GM20431 (cell line): ENCODE measurements at regions not wholly inside any gene's neighbourhood (a gene's known extent, or its start where the extent isn't known, plus 50 kb on each side); places are given as distances from the start of the nearest gene placed in this dataset.
"Not testable (repeated sequence)": the region's sequence is repeated elsewhere in the genome, so short reads cannot be mapped to it uniquely, and the experiment has no call there.

Source experiments
- in situ Hi-C: fragments of 300-500 bp; cut with MseI, MboI; formaldehyde crosslinking; loops from one replicate; pipeline ENCODE4 v1.15.0; 2020; ENCODE audit warnings: low sequenced_read_pairs; ENCODE audit not compliant: unreplicated experiment

DNA sequence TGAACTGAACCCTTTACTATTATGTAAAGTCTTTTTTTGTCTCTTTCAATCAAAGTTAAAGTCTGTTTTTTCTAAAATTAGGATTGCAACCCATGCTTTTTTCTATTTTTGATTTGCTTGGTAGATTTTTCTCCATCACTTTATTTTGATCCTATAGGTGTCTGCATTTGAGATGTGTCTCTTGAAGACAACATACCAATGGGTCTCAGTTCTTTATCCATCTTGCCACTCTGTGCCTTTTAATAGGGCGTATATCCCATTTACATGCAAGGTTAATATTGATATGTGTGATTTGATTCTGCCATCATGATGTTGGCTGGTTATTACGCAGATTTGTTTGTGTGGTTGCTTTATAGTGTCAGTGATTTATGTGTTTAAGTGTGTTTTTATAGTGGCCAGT is 436.0 kb upstream of the SEMA6A start:
- in situ Hi-C loops, result no loop called here

DNA sequence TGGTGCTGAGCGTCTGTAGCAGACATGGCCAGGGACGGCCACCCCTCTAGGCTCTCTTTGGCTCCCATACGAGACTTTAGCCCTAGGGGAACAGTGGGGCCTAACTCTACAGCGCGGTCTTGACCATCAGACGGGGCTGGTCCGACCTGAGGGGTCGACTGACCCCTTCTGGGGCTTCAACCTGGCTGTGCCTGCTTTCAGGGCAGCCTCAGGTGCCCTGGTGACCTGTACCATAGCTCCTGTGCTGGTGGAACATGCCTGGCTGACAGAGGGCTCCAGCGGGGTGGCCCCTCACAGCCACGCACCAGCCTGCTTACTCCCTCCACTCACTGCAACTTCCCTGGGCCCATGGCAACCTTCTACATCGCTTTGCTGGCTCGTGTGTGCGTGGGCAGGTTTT is 423.4 kb upstream of the SEMA6A start:
- in situ Hi-C loops, result no loop called here

DNA sequence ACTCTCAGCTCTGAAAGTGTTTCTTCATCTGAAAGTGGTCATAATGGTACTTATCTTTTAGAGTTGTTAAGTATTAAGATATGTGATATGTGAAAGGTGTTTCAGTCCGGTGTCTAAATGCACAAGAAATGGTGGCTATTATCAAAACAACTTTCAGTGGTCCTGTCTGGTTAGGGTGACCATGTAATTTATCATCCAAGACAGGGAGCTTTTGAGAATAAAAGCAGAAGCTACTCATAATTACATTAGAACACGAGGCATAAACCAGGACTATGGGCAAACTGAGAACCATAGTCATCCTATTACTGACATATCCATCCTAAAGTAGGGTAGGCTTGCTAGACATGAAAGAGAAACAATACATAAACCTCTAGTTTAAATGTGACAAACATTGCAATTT is 418.1 kb upstream of the SEMA6A start:
- in situ Hi-C loops, result no loop called here

DNA sequence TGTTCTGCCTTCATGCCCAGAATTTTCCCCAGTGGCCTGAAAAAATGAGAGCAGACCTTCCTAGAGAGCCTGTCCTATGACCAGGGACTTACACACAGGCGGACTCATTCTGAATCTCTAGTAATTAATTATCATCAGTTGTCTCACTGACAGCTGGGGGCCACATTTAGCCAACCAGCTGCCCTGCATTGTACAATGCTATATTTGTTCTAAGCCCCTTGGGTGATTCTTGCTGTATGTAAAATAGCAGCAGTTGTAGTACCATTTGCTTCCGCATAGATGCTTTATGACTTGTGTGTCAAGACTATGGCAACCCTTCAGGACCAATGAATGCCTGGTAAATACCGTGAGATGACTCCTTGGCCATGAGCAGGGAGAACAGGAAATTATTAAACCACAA is 415.4 kb upstream of the SEMA6A start:
- in situ Hi-C loops, result no loop called here

DNA sequence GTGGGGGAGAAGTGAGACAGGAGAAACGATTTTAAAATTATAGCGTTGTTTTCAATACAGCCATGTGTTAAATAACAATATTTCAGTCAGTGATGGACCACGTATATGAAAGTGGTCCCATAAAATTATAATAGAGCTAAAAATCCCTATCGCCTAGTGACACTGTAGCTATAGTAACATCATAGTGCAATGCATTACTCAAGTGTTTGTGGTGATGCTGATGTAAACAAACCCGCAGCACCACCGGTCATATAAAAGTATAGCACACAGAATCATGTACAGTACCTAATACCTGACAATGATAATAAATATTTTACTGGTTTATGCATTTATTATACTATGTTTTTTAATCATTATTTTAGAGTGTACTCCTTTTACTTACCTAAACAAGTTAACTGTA is 407.4 kb upstream of the SEMA6A start:
- in situ Hi-C loops, result no loop called here

DNA sequence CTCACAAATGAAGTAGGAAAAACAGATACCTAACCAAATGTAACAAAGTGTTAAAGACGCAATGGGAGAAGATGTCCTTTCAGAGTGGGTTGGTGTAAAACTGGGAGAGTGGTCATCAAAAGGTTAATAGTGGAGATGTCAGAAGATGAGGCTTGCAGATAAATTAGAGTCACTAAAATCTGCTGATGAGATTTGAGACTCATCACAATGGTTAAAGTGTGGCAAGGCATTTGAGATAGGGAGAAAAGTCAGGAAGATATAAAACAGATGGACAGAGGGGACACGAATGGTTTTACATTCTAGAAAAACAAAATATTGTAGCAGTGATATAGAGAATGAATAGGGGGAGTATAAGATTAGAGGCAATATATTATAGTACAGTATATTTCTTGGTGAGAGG is 406.0 kb upstream of the SEMA6A start:
- in situ Hi-C loops, result no loop called here

DNA sequence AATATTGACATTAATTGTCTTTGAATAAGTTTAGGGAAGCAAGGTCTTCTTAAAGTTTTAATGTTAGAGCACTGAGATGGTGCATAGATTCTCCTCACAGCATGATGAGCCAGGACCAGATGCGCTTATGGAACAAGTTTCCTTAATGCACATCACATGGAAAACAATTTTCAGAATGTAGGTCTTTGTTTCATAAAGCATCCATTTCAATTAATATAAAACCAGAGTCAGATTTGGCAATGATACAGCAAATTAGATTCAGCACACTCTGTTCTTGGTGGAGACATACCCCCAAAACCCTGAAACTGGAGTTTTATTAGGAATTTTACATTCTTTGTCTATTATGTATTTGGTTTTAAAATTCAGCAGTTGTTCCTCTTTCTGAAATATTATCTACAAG is 402.1 kb upstream of the SEMA6A start:
- in situ Hi-C loops, result no loop called here

DNA sequence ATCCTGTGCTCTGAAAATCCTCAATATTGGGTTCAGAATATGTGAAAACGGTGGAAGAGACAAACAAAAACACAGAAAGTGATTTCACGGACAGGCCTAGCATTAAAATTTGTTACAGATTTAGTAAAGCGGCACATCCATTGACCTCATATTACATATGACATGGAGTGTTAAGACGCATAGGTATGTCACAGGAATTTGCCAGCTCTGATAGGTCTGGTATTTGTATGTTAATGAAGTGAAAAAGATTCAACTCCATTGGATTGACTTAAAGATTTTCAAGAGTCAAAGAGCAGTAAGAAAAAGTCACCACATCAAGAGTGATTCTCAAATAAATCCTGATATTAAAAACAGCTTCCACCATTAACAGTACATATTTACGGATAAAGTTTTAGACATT is 396.5 kb upstream of the SEMA6A start:
- in situ Hi-C loops, result loop anchor here (25.0 kb wide), 1 partner anchor 409 kb away; the partner anchor contains the start of gene SEMA6A

DNA sequence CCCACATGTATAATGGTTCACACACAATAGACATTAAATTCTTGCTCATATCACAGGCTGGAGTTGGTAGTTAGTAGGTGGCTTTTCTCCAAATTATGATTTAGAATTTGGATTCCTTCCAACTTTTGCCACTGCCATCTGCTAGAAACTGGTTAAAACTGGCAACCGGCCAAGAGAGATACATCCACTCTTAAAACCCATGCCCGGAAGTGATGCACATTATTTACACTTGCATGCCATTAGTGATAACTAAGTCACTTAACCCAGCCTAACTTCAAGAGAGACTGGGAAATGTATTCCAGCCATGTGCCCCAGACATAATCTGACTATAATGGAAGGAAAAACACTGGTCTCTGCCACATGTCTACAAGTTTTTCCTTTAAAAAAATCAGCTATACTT is 395.7 kb upstream of the SEMA6A start:
- in situ Hi-C loops, result loop anchor here (25.0 kb wide), 1 partner anchor 408 kb away; the partner anchor contains the start of gene SEMA6A

DNA sequence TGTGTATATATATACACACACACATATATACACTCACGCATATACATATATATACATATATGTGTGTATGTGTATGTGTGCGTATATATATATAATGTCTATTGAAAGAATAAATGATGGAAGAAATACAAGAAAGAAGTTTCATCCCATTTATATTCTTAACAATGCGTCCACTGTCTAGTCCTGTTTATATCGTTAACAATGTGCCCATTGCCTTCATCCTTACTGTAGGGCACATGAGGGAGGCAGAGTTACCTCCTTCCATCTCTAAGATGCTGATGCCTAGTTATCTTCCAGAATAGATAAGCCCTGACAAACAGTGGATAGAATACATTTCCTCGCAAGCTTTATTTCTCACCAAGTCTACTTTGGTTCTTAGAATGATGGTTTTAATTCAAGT is 389.8 kb upstream of the SEMA6A start:
- in situ Hi-C loops, result loop anchor here (25.0 kb wide), 1 partner anchor 402 kb away; the partner anchor contains the start of gene SEMA6A

DNA sequence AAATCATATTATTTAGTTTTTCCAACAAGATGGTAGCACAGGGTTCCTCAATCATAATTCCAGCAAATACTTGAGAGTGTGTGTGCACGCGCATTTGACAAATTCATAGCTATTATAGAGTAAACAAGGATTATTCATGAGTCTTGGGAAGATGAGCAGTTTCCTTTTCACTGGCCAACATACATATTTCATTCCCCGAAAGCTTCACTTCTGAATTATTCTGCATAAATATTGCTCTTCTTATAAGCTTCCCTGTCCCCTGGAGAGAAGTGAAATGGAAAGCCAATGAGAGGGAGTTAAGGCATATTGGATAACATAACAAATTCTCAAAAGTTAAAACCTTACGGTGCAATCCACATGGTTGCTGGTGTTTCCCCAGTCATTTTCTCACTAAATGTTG is 386.4 kb upstream of the SEMA6A start:
- in situ Hi-C loops, result loop anchor here (25.0 kb wide), 1 partner anchor 399 kb away; the partner anchor contains the start of gene SEMA6A

DNA sequence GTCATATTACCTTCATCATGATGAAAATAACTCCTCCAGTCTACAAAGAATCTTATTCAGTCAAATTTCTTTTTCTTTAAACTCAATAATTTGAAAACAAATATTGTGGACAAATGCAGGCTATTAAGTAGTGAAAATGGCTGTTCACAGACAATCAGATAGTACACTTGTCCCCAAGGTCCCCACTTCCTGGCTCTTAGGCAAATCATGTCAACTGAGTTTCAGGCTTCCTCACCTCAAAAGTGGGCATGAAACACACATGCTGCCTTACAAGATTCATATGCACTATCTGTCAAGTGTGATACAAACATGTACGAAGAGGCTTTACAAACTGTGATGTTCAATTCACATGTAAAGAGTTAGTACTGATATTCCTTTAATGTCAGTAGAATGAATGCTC is 385.2 kb upstream of the SEMA6A start:
- in situ Hi-C loops, result loop anchor here (25.0 kb wide), 1 partner anchor 398 kb away; the partner anchor contains the start of gene SEMA6A

DNA sequence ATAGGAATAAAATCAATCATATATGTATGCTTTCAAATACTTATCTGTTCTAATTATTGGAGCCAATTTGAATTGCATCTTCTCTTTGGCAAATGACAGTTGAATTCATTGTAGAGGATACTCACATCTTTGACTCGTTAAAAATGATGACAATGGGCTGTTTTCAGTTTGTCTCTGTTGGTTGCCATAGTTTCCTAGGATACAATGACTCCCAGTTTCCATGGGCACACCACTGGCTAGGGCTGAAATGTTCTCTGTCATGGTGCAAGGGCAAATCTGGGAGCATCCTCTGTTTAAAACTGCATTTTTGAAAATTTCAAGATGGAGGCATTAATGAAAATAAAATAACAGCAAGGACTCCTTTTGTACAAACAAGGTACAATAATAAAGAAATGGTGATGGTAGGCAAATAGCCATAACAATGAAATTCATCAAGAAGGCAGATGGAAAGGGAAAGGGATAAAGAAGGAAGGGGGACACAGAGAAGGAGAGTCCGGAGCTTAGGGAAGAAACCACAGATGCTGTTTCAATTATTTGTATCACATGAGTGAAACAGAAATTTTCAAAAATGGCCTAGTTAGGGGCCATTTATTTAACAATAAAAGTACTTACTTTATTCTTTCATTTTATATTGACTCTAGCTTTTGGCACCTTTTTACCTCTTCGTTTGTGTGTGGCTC is 378.8 kb upstream of the SEMA6A start:
- in situ Hi-C loops, result loop anchor here (25.0 kb wide), 1 partner anchor 391 kb away; the partner anchor contains the start of gene SEMA6A

DNA sequence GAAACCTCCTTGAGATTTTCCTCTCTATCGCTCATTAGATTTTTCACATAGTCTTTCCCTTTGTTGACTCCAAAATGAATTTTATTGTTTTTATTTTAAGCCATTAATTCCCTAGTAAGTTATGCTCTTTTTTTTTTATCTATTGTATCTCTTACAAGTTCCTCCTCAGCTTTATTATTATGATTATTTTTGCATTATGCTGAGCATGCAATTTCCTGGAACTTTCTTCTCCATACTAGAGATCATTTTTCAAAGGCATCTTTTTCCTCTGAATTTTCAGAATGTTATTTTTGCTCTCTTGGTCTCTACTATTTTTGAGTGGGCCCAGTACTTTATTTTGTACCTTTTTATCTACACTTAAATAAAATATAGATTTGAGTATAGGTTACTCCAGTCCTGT is 376.6 kb upstream of the SEMA6A start:
- in situ Hi-C loops, result loop anchor here (25.0 kb wide), 1 partner anchor 389 kb away; the partner anchor contains the start of gene SEMA6A

DNA sequence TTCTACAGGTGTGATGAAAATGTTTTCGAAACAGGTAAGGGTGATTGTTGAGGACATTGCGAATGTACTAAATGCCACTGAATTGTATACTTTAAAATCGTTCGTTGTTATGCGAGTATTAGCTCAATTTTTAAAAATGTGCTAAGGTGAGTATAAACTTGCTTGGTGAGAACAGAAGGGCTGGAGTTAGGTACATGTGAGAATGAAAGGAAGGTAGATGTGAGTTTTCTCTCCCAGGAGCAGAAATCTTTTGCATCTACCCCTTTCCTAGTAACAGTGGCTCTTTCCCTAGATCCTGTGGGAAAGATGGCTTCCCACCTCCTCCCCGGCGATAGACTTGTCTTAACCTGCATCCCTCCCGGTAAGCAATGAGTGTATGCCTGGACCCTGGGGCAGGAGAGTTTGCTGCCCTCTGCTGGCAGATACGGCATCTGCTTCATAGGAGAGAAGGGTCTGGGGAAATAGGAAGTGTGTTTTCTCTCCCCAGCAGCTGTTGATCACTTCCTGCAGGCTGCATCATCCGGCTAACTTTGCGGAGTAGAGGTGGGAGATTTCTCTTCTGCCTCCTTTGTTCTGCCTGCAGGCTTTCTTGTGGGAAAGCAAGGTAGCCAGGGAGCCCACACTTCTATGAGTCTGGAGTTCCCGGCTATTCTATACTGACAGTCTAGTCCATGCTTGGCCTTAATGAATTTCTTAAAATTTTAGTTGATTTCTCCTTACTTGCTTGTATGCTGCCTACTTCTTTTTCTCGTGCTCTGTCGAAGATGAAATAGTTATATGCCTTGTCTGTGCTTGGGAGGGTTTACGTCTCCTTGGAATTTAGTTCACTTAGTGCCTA is 373.3 kb upstream of the SEMA6A start:
- in situ Hi-C loops, result no loop called here

DNA sequence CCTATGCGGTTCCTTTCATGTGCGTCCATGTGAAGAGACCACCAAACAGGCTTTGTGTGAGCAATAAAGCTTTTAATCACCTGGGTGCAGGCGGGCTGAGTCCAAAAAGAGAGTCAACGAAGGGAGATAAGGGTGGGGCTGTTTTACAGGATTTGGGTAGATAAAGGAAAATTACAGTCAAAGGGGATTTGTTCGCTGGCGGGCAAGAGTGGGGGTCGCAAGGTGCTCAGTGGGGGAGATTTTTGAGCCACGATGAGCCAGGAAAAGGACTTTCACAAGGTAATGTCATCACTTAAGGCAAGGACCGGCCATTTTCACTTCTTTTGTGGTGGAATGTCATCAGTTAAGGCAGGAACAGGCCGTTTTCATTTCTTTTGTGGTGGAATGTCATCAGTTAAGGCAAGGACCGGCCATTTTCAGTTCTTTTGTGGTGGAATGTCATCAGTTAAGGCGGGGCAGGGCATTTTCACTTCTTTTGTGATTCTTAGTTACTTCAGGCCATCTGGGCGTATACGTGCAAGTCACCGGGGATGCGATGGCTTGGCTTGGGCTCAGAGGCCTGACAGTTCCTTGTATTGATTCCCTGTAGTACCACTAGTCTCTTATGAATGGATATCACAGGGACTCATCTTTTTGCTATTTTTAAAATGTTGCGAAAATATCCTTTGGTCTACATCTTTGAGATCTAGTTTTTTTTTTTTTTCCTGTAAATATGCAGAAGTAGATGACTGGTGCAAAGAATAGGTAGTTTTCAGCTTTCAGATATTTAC is 371.2 kb upstream of the SEMA6A start:
- in situ Hi-C loops, result not testable (repeated sequence)

DNA sequence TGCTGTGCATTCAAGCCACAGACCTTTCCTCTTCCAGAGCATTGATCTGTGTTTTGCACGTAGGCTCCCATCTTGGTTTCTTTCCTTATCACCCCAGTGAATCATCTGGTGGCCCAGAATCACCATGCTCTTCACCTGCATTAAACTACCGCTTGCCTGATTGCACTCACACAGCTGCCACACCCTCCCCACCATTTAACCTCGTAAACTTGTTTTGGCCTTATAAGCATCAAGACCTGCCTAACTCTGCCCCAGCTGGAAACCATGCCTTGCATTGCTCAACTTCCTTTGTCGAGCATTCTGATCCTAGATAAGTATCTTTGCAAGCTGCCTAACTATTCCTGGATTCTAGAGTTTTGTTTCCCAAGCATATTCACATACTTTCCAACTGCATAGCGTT is 369.6 kb upstream of the SEMA6A start:
- in situ Hi-C loops, result no loop called here

DNA sequence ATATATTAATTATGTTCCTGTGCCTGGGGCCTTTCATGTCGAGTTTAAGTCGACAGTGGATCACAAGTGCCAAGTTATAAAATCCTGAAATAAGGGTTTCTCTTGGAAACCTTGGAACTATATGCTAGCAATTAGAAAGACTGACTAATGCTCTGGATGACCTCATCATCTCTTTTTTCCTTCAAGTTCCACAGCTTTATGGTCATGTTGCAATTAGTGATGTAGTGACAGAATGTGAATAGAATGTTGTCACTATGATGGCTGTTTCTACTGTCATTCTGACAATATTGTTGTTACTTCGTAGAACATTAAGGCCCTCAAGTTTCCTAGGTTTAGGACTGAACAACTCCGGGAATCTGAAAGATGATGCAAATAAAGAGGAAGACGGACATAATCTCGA is 368.0 kb upstream of the SEMA6A start:
- in situ Hi-C loops, result no loop called here

DNA sequence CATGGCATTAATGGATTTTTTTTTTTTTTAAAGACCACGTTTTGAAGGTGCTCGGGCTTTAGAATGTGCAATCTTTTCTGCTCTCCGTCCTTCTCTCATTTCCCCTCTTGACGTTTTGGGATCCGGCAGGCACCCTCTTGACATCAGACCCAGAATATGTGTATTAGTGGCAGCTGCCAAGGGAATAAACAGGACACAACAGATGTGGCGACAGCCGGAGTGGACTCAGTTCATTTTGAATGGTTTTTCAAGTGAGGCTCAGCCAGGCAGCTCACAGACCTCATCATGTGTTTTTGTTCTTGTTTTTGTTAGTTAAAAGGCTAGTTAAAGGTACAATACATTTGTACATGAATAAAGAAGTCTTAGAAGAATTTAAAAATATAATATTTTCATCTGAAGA is 365.0 kb upstream of the SEMA6A start:
- in situ Hi-C loops, result no loop called here

DNA sequence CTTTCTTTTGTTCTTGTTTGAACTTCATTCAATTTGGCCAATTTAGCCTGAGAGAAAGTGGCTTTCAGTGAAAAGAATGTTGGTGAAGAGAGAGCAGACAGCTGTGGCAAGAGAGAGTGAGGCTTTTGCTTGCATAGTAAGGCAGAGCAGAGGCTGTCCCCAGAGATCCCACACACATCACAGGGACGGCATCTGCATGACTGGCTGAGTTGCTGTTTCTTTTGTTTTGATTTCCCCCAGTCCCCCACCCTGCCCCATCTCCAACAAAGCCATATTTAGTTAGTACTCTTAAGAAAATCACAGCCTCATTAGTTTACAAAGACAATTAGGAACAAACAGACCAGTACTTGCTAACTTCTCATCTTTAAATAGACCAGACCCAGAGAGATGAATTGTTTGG is 363.9 kb upstream of the SEMA6A start:
- in situ Hi-C loops, result no loop called here
